Ishikawa (cell line): ENCODE measurements at regions not wholly inside any gene's neighbourhood (a gene's known extent, or its start where the extent isn't known, plus 50 kb on each side); places are given as distances from the start of the nearest gene placed in this dataset.

Experiments used
- CEBPB ChIP-seq: IDR thresholded peaks from 2 replicates; pipeline ENCODE4 v1.6.1; 2012
- CREB1 ChIP-seq: IDR thresholded peaks from 2 replicates; pipeline ENCODE4 v1.6.1; 2012; ENCODE audit warnings: low read depth
- EGR1 ChIP-seq: IDR thresholded peaks from 2 replicates; pipeline ENCODE4 v1.6.1; 2012
- EP300 ChIP-seq: IDR thresholded peaks from 2 replicates; pipeline ENCODE4 v1.6.1; 2012; ENCODE audit warnings: borderline replicate concordance
- FOXM1 ChIP-seq: IDR thresholded peaks from 2 replicates; pipeline ENCODE4 v1.6.1; 2012; ENCODE audit warnings: low read depth, borderline replicate concordance
- MAX ChIP-seq: IDR thresholded peaks from 2 replicates; pipeline ENCODE4 v1.6.1; 2012
- NFIC ChIP-seq: IDR thresholded peaks from 2 replicates; pipeline ENCODE4 v1.6.1; 2012
- RAD21 ChIP-seq: IDR thresholded peaks from 2 replicates; pipeline ENCODE4 v1.6.1; 2012; ENCODE audit warnings: low read depth
- REST ChIP-seq: IDR thresholded peaks from 2 replicates; pipeline ENCODE4 v1.6.1; 2012; ENCODE audit warnings: low read depth, mild to moderate bottlenecking
- TAF1 ChIP-seq: IDR thresholded peaks from 2 replicates; pipeline ENCODE4 v1.6.1; 2012; ENCODE audit warnings: low read depth, mild to moderate bottlenecking
- TCF12 ChIP-seq: IDR thresholded peaks from 2 replicates; pipeline ENCODE4 v1.6.1; 2012; ENCODE audit warnings: low read depth
- TEAD4 ChIP-seq: IDR thresholded peaks from 2 replicates; pipeline ENCODE4 v1.6.1; 2012
- USF1 ChIP-seq: IDR thresholded peaks from 2 replicates; pipeline ENCODE4 v1.6.1; 2012
- YY1 ChIP-seq: IDR thresholded peaks from 2 replicates; pipeline ENCODE4 v1.6.1; 2012; ENCODE audit warnings: low read depth
- ZBTB7A ChIP-seq: IDR thresholded peaks from 2 replicates; pipeline ENCODE4 v1.6.1; 2012; ENCODE audit warnings: low read depth

- TF ChIP-seq TEAD4 (no peak), YY1 (no peak), EGR1 (no peak), FOXM1 (no peak), USF1 (no peak), CEBPB (no peak), RAD21 (no peak), MAX (no peak), TAF1 (no peak), CREB1 (no peak), TCF12 (no peak)
These were observed 49.9 kb downstream of the CHRM3 start for GRCh38 chr1:239436286-239436685.

- TF ChIP-seq EP300 (no peak), EGR1 (no peak), FOXM1 (no peak), RAD21 (no peak), REST (no peak), ZBTB7A (no peak), CREB1 (no peak), TEAD4 (no peak), USF1 (no peak)
These were observed 51.5 kb downstream of the CHRM3 start for GRCh38 chr1:239437822-239438221.

- TF ChIP-seq RAD21, result no peak
- no peak for TF ChIP-seq TEAD4
- TF ChIP-seq YY1, result no peak
- TF ChIP-seq USF1, result no peak
- no peak for TF ChIP-seq EP300
- TF ChIP-seq CREB1, result no peak
- TF ChIP-seq MAX, result no peak
- TF ChIP-seq ZBTB7A, result no peak
- TF ChIP-seq NFIC, result no peak
- no peak for TF ChIP-seq TCF12
- no peak for TF ChIP-seq TAF1
- no peak for TF ChIP-seq EGR1
- TF ChIP-seq CEBPB, result no peak
- no peak for TF ChIP-seq FOXM1
These were observed 52.5 kb downstream of the CHRM3 start for GRCh38 chr1:239438891-239439290.

- TF ChIP-seq ZBTB7A, result no peak
These were observed 57.0 kb downstream of the CHRM3 start for GRCh38 chr1:239443361-239443760.

- TF ChIP-seq YY1 (no peak), USF1 (no peak), ZBTB7A (no peak), RAD21 (no peak), MAX (no peak), TCF12 (no peak), CEBPB (no peak), EP300 (no peak), TAF1 (no peak), REST (no peak), TEAD4 (no peak), EGR1 (no peak), CREB1 (no peak), FOXM1 (no peak), NFIC (no peak)
These were observed 60.2 kb downstream of the CHRM3 start for GRCh38 chr1:239446611-239447010.
